ENCODE measurements at regions not wholly inside any gene's neighbourhood (a gene's known extent, or its start where the extent isn't known, plus 50 kb on each side); places are given as distances from the start of the nearest gene placed in this dataset.

DNA sequence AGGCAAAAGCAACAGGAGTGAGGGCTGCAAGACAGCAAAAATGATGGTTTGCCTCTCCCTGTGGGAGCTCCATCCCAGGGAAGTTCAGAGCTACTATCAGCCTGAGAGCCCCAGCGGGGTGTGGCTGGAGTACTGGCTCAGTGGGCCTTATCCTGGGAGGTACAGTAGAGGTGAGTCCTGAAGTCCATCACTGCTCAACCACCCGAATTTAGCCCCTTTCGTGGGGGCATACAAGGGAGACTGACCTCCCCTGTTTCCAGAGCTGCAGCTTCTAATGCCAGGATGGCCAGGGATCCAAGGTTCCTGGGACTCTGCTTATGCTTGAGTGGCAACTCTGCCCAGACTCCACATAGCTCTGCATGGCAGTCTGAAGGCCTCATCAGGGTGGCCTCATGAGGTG lies 617.8 kb downstream of the MMUT start:
- H3K36me3 Mint-ChIP-seq (ENCODE audit: insufficient read depth in 1 of 3, low read depth in 3 of 3), result peaks cover 22 to 37% (median 26%) of the 10 kb centered on the region in 3 experiments
- Histone ChIP-seq H3K4me1 (ENCODE audit: insufficient read depth, low read length) (no peaks in the 10 kb centered on the region), H4K5ac (ENCODE audit: insufficient read length, low read depth, low read length) (no peak overlapping the region), H3K9ac (ENCODE audit: extremely low read depth, insufficient read length, low read length) (no peak overlapping the region), H2BK5ac (ENCODE audit: insufficient read length, low read length) (no peak overlapping the region), H3K27ac (ENCODE audit: insufficient read length, low read depth, low read length) (no peak overlapping the region), H4K20me1 (ENCODE audit: control insufficient read depth, insufficient read depth, insufficient read length) (no peaks in the 10 kb centered on the region), H3K9me3 (ENCODE audit: control insufficient read depth, low read depth, low read length) (no peaks in the 10 kb centered on the region), H3K56ac (ENCODE audit: insufficient read length, low read depth, low read length) (no peak overlapping the region), H3K4ac (ENCODE audit: low read depth, low read length) (no peak overlapping the region), H3K79me2 (ENCODE audit: insufficient read depth, low read length) (no peaks in the 10 kb centered on the region), H3K27me3 (ENCODE audit: insufficient read depth, low read length) (no peaks in the 10 kb centered on the region), H3K4me2 (ENCODE audit: insufficient read depth, insufficient read length, low read length) (no peak overlapping the region), H3K23me2 (ENCODE audit: insufficient read length, low read depth, low read length, poor library complexity, severe bottlenecking) (no peaks in the 10 kb centered on the region), H3T11ph (ENCODE audit: low read length) (no peak overlapping the region), H2BK12ac (ENCODE audit: insufficient read length, low read depth, low read length) (no peak overlapping the region), H2BK20ac (ENCODE audit: low read depth, low read length, poor library complexity, severe bottlenecking) (no peak overlapping the region), H3K14ac (ENCODE audit: insufficient read depth, low read length) (no peak overlapping the region), H2AK5ac (ENCODE audit: insufficient read length, low read length) (no peak overlapping the region), H4K8ac (replicated peaks; ENCODE audit: insufficient read length, low read depth, low read length) (no peak overlapping the region), H3K79me1 (ENCODE audit: insufficient read depth, low read depth, low read length, poor library complexity, severe bottlenecking) (no peaks in the 10 kb centered on the region), H4K91ac (ENCODE audit: insufficient read length, low read depth, low read length) (no peak overlapping the region), H2BK120ac (ENCODE audit: low read depth, low read length, poor library complexity, severe bottlenecking) (no peak overlapping the region), H2AFZ (ENCODE audit: low read length) (no peak overlapping the region), H2BK15ac (ENCODE audit: low read depth, low read length) (no peak overlapping the region), H3K18ac (ENCODE audit: insufficient read length, low read depth, low read length) (no peak overlapping the region), H3K23ac (ENCODE audit: insufficient read length, low read depth, low read length) (no peak overlapping the region)
- no peaks in the 10 kb centered on the region for H3K27me3 Mint-ChIP-seq (ENCODE audit: low read depth)
- H3K27ac Mint-ChIP-seq, result no peak overlapping the region
- H3K9me3 Mint-ChIP-seq, result peaks cover 31 to 32% of the 10 kb centered on the region in 2 experiments
- no CpG with 5 or more reads among the region's 3 CpGs for WGBS (ENCODE audit: extremely low coverage, insufficient read length, low lambda C conversion rate)
- no peak overlapping the region for H3K4me3 Mint-ChIP-seq
- TF ChIP-seq, protein P1, sequence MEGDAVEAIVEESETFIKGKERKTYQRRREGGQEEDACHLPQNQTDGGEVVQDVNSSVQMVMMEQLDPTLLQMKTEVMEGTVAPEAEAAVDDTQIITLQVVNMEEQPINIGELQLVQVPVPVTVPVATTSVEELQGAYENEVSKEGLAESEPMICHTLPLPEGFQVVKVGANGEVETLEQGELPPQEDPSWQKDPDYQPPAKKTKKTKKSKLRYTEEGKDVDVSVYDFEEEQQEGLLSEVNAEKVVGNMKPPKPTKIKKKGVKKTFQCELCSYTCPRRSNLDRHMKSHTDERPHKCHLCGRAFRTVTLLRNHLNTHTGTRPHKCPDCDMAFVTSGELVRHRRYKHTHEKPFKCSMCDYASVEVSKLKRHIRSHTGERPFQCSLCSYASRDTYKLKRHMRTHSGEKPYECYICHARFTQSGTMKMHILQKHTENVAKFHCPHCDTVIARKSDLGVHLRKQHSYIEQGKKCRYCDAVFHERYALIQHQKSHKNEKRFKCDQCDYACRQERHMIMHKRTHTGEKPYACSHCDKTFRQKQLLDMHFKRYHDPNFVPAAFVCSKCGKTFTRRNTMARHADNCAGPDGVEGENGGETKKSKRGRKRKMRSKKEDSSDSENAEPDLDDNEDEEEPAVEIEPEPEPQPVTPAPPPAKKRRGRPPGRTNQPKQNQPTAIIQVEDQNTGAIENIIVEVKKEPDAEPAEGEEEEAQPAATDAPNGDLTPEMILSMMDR (conservative IDR thresholded peaks at IDR 0.05), result no peak
- DNase-seq, result no peak
- H3K4me1 Mint-ChIP-seq, result peaks cover 7 to 8% of the 10 kb centered on the region in 2 experiments; a peak in 3 of 4 replicates

Measured in H9 (cell line).